NCI-H1930 (cell line): ENCODE measurements at regions not wholly inside any gene's neighbourhood (a gene's known extent, or its start where the extent isn't known, plus 50 kb on each side); places are given as distances from the start of the nearest gene placed in this dataset.

ENCODE experiments used
- DNase-seq, 2 experiments: peaks; one replicate each; lab custom pipeline; 2025; lab: John Stamatoyannopoulos, UW

GRCh38 chr5:19342942-19343341, 645.1 kb downstream of the CDH18 start:
- DNase-seq: no peak

DNA sequence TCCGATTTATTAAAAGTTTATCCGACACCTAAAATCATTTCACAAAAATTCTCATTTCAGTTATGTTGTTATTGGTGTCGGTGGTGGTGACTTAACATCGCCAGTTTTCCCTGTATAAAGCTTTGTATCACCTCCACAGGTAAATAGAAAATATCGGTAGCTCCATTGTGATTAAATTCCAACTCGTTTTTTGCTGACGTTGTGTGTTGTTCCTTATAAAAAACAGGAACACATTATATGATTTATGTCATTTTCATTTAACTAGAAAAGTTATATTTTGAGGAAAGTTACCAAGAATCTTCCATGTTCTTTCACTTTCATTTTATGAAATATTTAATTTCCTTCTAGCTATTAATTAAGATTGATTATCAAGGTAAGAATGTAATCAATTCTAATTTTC, 635.9 kb downstream of the CDH18 start:
- no peak for DNase-seq

- no peak for DNase-seq
Measured at GRCh38 chr5:19369048-19369447, 619.0 kb downstream of the CDH18 start.

DNA sequence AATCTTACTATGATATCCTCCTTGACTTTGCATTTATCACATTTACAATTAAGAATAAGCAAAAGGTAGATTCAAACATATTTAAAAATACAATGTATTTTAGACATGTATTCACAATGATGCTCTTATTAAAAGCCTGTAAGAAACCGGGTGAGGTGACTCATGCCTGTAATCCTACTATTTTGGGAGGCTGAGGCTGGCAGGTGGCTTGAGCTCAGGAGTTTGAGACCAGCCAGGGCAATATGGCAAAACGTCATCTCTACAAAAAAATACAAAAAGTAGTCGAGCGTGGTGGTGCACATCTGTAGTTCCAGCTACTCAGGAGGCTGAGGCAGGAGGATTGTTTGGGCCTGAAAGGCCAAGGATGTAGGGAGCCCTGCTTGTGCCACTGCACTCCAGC, 618.4 kb downstream of the CDH18 start:
- DNase-seq: no peak

- no peak for DNase-seq
Measured at GRCh38 chr5:19370655-19371386, 617.2 kb downstream of the CDH18 start.

DNA sequence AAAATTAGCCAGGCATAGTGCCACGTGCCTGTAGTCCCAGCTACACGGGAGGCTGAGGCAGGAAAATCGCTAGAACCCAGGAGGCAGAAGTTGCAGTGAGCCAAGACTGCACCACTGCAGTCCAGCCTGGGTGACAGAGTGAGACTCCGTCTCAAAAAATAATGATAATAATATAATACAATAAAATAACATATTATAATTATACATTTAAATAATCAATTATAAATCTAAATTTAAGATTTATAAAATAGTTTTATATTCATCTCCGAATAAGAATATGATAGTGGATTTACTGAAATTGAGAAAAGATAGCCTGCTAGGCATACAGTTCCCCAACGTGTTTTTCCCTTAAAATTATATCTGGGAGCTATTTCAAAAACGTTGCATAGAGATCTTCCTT, 599.6 kb downstream of the CDH18 start:
- DNase-seq: no peak

DNA sequence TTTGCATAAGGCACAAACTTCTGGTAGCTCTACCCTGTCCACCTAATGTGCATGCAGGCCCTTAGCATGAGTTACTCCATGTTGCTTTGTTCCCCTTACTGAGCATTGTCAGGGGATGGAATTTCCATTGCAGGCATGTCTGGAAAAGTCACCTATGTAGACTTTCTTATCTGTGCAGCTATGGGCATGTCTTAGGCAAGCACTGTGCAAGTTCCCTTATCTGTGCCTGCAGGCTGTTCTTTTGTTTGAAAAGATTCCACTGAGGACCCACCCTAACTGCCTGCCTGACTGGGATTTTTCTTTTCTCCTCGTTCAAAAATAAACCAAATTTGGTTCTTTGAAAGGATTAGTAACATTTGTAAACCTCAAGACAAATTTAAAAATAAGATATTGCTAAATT, 587.0 kb downstream of the CDH18 start:
- no peak for DNase-seq

DNA sequence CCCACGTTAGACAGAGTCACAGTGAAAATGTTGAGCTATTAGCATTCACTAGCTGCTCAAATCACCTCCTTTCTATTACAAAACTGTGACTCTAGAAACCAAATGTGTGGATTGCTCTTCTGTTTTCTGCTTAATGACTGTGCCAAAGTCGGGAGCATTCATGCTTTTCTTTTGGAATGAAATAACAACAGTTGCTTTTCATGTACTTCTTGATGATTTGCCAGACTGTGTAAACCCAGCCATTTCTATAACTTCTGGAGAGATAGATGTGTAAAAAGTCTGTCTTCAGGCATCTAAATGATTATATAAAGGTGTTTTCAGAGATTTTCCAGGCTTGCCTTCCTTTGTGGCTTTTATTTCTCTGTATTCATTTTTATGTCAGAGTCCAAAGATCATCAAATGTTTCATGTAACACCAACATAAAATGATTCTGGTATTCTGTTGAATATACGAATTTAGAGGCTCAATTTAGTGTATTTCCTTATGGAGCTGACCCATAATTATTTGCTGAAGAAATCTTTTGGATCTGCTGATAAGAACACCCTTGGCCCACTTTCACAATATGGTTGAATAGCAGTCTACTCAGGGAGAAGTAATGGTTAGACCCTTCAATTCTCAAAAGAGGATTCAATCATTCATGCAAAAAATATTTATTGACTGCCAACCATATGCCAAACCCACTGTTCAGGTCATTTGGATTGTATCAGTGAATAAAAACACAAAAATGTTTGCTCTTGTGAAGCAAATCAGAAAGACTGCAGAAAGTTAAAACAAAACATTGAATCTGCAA, 581.2 kb downstream of the CDH18 start:
- DNase-seq: no peak

- no peak for DNase-seq
Measured at GRCh38 chr5:19408149-19408548, 579.9 kb downstream of the CDH18 start.

DNA sequence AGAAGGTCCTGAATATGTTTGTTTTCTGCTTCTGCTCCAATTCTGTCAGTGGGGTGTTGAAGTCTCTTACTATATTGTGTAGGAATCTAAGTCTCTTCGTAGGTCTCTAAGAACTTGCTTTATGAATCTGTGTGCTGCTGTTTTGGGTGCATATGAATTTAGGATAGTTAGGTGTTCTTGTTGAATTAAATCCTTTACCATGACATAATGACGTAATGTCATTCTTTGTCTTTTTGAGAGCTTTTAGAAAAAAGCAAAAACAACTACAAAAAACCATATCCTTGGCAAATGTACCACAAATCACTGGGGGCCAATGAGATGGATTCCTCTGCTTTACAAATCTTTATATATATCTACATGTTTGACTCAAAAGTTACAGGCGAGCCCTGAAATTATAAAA, 576.1 kb downstream of the CDH18 start:
- DNase-seq: no peak
